Ishikawa (cell line): ENCODE measurements at regions not wholly inside any gene's neighbourhood (a gene's known extent, or its start where the extent isn't known, plus 50 kb on each side); places are given as distances from the start of the nearest gene placed in this dataset.

ENCODE experiments used
- CEBPB ChIP-seq: IDR thresholded peaks from 2 replicates; pipeline ENCODE4 v1.6.1; 2012
- EGR1 ChIP-seq: IDR thresholded peaks from 2 replicates; pipeline ENCODE4 v1.6.1; 2012
- EP300 ChIP-seq: IDR thresholded peaks from 2 replicates; pipeline ENCODE4 v1.6.1; 2012; ENCODE audit warnings: borderline replicate concordance
- FOXM1 ChIP-seq: IDR thresholded peaks from 2 replicates; pipeline ENCODE4 v1.6.1; 2012; ENCODE audit warnings: low read depth, borderline replicate concordance
- TEAD4 ChIP-seq: IDR thresholded peaks from 2 replicates; pipeline ENCODE4 v1.6.1; 2012
- USF1 ChIP-seq: IDR thresholded peaks from 2 replicates; pipeline ENCODE4 v1.6.1; 2012
- TF ChIP-seq, protein P1 (sequence below): IDR thresholded peaks from 2 replicates; pipeline ENCODE4 v1.6.1; 2012; ENCODE audit warnings: low read depth, mild to moderate bottlenecking

DNA sequence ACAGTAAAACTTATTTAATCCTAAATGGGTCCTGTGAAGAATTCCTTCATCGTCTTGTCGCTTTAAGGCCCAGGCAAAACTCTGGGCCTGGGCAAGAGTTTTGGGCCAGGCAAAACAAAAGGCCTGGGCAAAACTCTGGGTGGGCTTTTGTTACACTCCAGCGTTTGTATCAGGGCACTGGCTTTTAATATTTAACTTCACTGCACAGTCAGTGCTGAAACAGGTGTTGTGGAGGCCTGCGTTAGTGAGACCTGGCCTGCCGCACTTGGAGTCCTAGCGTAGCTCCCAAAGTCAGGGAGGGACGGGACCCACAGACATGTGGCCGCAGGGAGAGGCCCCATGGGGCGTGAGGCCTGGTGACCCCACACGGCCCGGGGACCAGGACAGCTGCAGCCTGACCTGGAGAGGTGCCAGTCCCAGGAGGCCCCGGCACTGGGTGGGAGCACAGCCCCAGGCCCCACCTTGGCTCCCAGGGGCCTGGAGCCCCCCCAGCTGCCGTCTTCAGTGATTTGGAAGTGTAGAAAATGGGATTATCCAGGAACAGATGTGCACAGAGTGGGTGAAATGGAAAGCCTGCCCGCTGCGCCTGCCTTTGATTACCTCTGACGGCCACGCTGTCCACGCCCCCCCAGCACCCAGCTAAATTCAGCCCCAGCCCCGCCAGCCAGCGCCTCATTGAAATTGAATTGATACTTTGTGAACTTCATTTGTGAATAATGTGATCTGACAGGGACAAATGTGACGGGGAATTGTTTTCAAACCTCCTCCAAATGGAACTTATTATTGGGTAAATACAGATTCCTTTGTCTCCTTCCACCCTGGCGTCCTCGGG, 132.9 kb upstream of the NKX1-1 start:
- no peak for TF ChIP-seq CEBPB
- no peak for TF ChIP-seq EP300
- TF ChIP-seq, protein P1, sequence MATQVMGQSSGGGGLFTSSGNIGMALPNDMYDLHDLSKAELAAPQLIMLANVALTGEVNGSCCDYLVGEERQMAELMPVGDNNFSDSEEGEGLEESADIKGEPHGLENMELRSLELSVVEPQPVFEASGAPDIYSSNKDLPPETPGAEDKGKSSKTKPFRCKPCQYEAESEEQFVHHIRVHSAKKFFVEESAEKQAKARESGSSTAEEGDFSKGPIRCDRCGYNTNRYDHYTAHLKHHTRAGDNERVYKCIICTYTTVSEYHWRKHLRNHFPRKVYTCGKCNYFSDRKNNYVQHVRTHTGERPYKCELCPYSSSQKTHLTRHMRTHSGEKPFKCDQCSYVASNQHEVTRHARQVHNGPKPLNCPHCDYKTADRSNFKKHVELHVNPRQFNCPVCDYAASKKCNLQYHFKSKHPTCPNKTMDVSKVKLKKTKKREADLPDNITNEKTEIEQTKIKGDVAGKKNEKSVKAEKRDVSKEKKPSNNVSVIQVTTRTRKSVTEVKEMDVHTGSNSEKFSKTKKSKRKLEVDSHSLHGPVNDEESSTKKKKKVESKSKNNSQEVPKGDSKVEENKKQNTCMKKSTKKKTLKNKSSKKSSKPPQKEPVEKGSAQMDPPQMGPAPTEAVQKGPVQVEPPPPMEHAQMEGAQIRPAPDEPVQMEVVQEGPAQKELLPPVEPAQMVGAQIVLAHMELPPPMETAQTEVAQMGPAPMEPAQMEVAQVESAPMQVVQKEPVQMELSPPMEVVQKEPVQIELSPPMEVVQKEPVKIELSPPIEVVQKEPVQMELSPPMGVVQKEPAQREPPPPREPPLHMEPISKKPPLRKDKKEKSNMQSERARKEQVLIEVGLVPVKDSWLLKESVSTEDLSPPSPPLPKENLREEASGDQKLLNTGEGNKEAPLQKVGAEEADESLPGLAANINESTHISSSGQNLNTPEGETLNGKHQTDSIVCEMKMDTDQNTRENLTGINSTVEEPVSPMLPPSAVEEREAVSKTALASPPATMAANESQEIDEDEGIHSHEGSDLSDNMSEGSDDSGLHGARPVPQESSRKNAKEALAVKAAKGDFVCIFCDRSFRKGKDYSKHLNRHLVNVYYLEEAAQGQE = no peak
- TF ChIP-seq TEAD4 = no peak
- TF ChIP-seq EGR1 = no peak
- TF ChIP-seq USF1 = no peak
- TF ChIP-seq FOXM1 = no peak
